ENCODE measurements at regions not wholly inside any gene's neighbourhood (a gene's known extent, or its start where the extent isn't known, plus 50 kb on each side); places are given as distances from the start of the nearest gene placed in this dataset.

DNA sequence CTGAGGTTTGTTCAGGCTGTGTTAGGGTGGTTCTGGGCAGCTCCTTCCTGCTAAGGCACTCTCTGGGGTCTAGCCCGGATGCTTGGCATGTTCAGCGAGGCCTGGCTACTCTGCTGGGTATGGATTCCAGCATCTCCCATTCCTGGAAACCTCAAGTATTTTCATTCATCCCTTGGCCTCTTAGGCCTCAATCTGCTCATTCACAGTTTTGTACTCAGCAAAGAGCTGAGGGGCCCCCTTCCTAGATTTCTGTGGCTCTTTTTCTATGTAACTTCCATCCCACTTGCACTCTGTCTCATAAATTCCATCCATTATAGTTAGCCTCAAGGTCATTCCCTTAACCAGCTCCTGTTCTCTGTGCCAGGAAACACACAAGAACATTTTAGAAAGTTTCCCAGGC, 798.8 kb upstream of the HS6ST1 start:
- TF ChIP-seq, protein P1, sequence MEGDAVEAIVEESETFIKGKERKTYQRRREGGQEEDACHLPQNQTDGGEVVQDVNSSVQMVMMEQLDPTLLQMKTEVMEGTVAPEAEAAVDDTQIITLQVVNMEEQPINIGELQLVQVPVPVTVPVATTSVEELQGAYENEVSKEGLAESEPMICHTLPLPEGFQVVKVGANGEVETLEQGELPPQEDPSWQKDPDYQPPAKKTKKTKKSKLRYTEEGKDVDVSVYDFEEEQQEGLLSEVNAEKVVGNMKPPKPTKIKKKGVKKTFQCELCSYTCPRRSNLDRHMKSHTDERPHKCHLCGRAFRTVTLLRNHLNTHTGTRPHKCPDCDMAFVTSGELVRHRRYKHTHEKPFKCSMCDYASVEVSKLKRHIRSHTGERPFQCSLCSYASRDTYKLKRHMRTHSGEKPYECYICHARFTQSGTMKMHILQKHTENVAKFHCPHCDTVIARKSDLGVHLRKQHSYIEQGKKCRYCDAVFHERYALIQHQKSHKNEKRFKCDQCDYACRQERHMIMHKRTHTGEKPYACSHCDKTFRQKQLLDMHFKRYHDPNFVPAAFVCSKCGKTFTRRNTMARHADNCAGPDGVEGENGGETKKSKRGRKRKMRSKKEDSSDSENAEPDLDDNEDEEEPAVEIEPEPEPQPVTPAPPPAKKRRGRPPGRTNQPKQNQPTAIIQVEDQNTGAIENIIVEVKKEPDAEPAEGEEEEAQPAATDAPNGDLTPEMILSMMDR (conservative IDR thresholded peaks at IDR 0.05) = no peak
- no peak overlapping the region for H3K27ac ChIP-seq

- H3K27ac ChIP-seq = no peak overlapping the region
- TF ChIP-seq, protein P1 (conservative IDR thresholded peaks at IDR 0.05) = no peak
Measured at GRCh38 chr2:129118296-129118695, 799.6 kb upstream of the HS6ST1 start.

DNA sequence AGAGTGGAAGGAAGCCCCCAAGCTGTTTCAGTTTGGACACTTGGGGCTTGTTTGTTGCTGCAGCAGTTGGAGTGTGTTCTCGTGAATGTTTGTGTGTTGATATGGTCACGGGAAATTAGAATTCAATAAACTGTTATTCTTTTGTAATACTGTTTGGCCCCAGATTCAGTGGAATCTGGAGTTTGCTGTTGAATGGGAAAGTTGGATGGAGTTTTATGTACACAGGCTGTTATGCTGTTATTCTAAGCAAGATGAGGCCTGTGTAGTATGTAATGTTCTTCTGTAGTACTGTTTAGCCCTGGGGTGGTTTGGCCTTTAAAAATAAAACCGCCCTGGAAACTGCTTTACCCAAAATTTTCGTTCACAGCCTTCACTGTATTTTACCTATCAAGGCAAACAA, 810.4 kb upstream of the HS6ST1 start:
- no peak overlapping the region for H3K27ac ChIP-seq
- TF ChIP-seq, protein P1 (conservative IDR thresholded peaks at IDR 0.05) = no peak

- TF ChIP-seq, protein P1 (conservative IDR thresholded peaks at IDR 0.05) = no peak
- peak overlapping the region; percentile 94 for H3K27ac ChIP-seq
Measured at GRCh38 chr2:129133692-129134641, 815.3 kb upstream of the HS6ST1 start.

GRCh38 chr2:129135017-129135416, 816.3 kb upstream of the HS6ST1 start:
- TF ChIP-seq, protein P1 (conservative IDR thresholded peaks at IDR 0.05) = no peak
- peak overlapping the region; percentile 94 for H3K27ac ChIP-seq

GRCh38 chr2:129139380-129139779, 820.7 kb upstream of the HS6ST1 start:
- TF ChIP-seq, protein P1 (conservative IDR thresholded peaks at IDR 0.05) = no peak
- H3K27ac ChIP-seq = peak overlapping the region; percentile 88

DNA sequence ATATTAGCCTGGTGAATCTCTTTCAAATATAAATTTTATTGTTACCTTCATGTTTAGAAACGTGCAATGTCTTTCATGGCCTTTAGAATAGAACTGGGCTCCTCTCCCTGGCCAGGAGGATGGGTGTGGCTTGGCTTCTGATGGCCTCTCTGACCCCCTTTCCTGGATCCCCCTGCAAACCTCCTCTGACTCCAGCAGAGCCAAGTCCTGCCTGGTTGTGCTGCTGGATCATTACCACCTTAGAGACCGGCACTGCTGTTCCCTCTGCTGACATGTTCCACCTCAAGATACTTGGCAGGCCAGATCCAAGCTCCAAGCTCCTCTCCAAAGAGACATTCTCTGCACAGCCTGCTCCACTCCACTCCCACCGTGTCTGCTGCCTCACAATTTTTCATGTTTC, 823.8 kb upstream of the HS6ST1 start:
- TF ChIP-seq, protein P1 (conservative IDR thresholded peaks at IDR 0.05) = no peak
- H3K27ac ChIP-seq = peak overlapping the region; percentile 88

Data from VCaP (cell line).